Neural progenitor cell (in vitro differentiated cells): ENCODE measurements at regions not wholly inside any gene's neighbourhood (a gene's known extent, or its start where the extent isn't known, plus 50 kb on each side); places are given as distances from the start of the nearest gene placed in this dataset.
"Not testable (repeated sequence)": the region's sequence is repeated elsewhere in the genome, so short reads cannot be mapped to it uniquely, and the experiment has no call there.

Source experiments
- DNase-seq: peaks from one replicate; pipeline ENCODE4 v3.0.0-alpha.2; 2016; ENCODE audit warnings: low spot score
- H2AFZ ChIP-seq: fragments of 200-600 bp; sonication (generic); replicated peaks from 2 replicates; pipeline ENCODE4 v1.6.1; 2016; ENCODE audit warnings: antibody characterized with exemption
- H3F3A ChIP-seq: fragments of 200-600 bp; sonication (generic); 2 replicates; pipeline ENCODE4 v1.6.1; 2016; ENCODE audit warnings: antibody characterized with exemption, low read depth
- H3K27ac ChIP-seq: fragments of 200-600 bp; sonication (generic); 2 replicates; pipeline ENCODE4 v1.5.1; 2016; ENCODE audit warnings: mild to moderate bottlenecking
- H3K27me3 ChIP-seq: fragments of 200-600 bp; sonication (generic); 2 replicates; pipeline ENCODE4 v1.6.1; 2016; ENCODE audit warnings: mild to moderate bottlenecking, moderate library complexity
- H3K36me3 ChIP-seq: fragments of 200-600 bp; sonication (generic); 2 replicates; pipeline ENCODE4 v1.5.1; 2016
- H3K4me1 ChIP-seq: fragments of 200-600 bp; sonication (generic); 2 replicates; pipeline ENCODE4 v1.6.1; 2016; ENCODE audit warnings: mixed run types
- H3K4me2 ChIP-seq: fragments of 200-600 bp; sonication (generic); 2 replicates; pipeline ENCODE4 v1.6.1; 2016
- H3K4me3 ChIP-seq: fragments of 200-600 bp; sonication (generic); 2 replicates; pipeline ENCODE4 v1.5.1; 2016
- H3K79me2 ChIP-seq: fragments of 200-600 bp; sonication (generic); 2 replicates; pipeline ENCODE4 v1.6.1; 2016; ENCODE audit warnings: low read depth
- H3K9ac ChIP-seq: fragments of 200-600 bp; sonication (generic); 2 replicates; pipeline ENCODE4 v1.6.1; 2016
- H3K9me3 ChIP-seq: fragments of 200-600 bp; sonication (generic); 2 replicates; pipeline ENCODE4 v1.5.1; 2016; ENCODE audit warnings: low read depth
- H4K20me1 ChIP-seq: fragments of 200-600 bp; sonication (generic); 2 replicates; pipeline ENCODE4 v1.6.1; 2016; ENCODE audit warnings: low read depth
- H3K27ac Mint-ChIP-seq: 3 replicates; pipeline ENCODE4 v1.8.0; 2021; ENCODE audit warnings: mixed read lengths
- H3K27me3 Mint-ChIP-seq: 2 replicates; pipeline ENCODE4 v1.8.0; 2022; ENCODE audit warnings: low read depth, mild to moderate bottlenecking, inconsistent platforms, moderate library complexity, mixed read lengths; ENCODE audit not compliant: insufficient read depth
- H3K36me3 Mint-ChIP-seq: 3 replicates; pipeline ENCODE4 v1.8.0; 2021; ENCODE audit warnings: mixed read lengths
- H3K4me1 Mint-ChIP-seq: 3 replicates; pipeline ENCODE4 v1.8.0; 2021; ENCODE audit warnings: mixed read lengths
- H3K4me3 Mint-ChIP-seq: 3 replicates; pipeline ENCODE4 v1.8.0; 2021; ENCODE audit warnings: mild to moderate bottlenecking, moderate library complexity, mixed read lengths
- H3K9me3 Mint-ChIP-seq: 3 replicates; pipeline ENCODE4 v1.8.0; 2020; ENCODE audit warnings: mixed read lengths
- CTCF ChIP-seq: fragments of 200-600 bp; sonication (generic); IDR thresholded peaks from 2 replicates; pipeline ENCODE4 v1.5.1; 2017; ENCODE audit warnings: antibody characterized with exemption, mild to moderate bottlenecking
- EZH2 ChIP-seq: fragments of 200-600 bp; sonication (generic); IDR thresholded peaks from 2 replicates; pipeline ENCODE4 v1.6.1; 2017; ENCODE audit warnings: antibody characterized with exemption, mild to moderate bottlenecking, moderate library complexity
- EZH2phosphoT487 ChIP-seq: fragments of 200-600 bp; sonication (generic); IDR thresholded peaks from 2 replicates; pipeline ENCODE4 v1.6.1; 2017; ENCODE audit warnings: antibody characterized with exemption

GRCh38 chr17:20781260-20781659, 201.7 kb downstream of the CDRT15L2 start:
- H3K4me3 Mint-ChIP-seq, result no peak overlapping the region
- no peaks in the 10 kb centered on the region for H3K4me1 Mint-ChIP-seq
- TF ChIP-seq EZH2, result no peak
- TF ChIP-seq EZH2phosphoT487, result no peak
- TF ChIP-seq CTCF, result no peak

GRCh38 chr17:20781869-20782268, 202.3 kb downstream of the CDRT15L2 start:
- not testable (repeated sequence) for H3K27me3 ChIP-seq, H3K9me3 ChIP-seq, H3K27ac ChIP-seq, H3K9me3 Mint-ChIP-seq, H3K36me3 ChIP-seq, H3K27ac Mint-ChIP-seq, H3K36me3 Mint-ChIP-seq, H3K4me2 ChIP-seq, H4K20me1 ChIP-seq, H3K4me1 Mint-ChIP-seq, H3K4me3 ChIP-seq, H2AFZ ChIP-seq, H3K4me3 Mint-ChIP-seq, H3F3A ChIP-seq, H3K79me2 ChIP-seq, DNase-seq, H3K4me1 ChIP-seq, H3K27me3 Mint-ChIP-seq, H3K9ac ChIP-seq

More at GRCh38 chr17:20781260-20781659, 201.7 kb downstream of the CDRT15L2 start:
- Histone ChIP-seq H4K20me1 (no peaks in the 10 kb centered on the region), H3K27me3 (no peaks in the 10 kb centered on the region), H3F3A (no peaks in the 10 kb centered on the region), H3K4me3 (no peak overlapping the region), H3K79me2 (no peaks in the 10 kb centered on the region), H3K4me2 (no peak overlapping the region), H3K36me3 (no peaks in the 10 kb centered on the region), H3K9ac (no peak overlapping the region), H3K27ac (no peak overlapping the region), H2AFZ (no peak overlapping the region), H3K9me3 (no peaks in the 10 kb centered on the region), H3K4me1 (no peaks in the 10 kb centered on the region)
- no peak overlapping the region for H3K27ac Mint-ChIP-seq
- H3K27me3 Mint-ChIP-seq, result no peaks in the 10 kb centered on the region
- no peaks in the 10 kb centered on the region for H3K36me3 Mint-ChIP-seq
- no peak for DNase-seq
- H3K9me3 Mint-ChIP-seq, result no peaks in the 10 kb centered on the region

GRCh38 chr17:20783091-20783490, 203.6 kb downstream of the CDRT15L2 start:
- no peak overlapping the region for H3K27ac ChIP-seq
- no peaks in the 10 kb centered on the region for H4K20me1 ChIP-seq
- H3K4me3 ChIP-seq, result no peak overlapping the region
- H3K36me3 ChIP-seq, result no peaks in the 10 kb centered on the region
- no peak for DNase-seq
- H3K4me1 ChIP-seq, result no peaks in the 10 kb centered on the region
- H3K9me3 Mint-ChIP-seq, result no peaks in the 10 kb centered on the region
- TF ChIP-seq CTCF (no peak), EZH2 (no peak), EZH2phosphoT487 (no peak)
- H3K79me2 ChIP-seq, result no peaks in the 10 kb centered on the region
- no peak overlapping the region for H3K27ac Mint-ChIP-seq
- H3F3A ChIP-seq, result no peaks in the 10 kb centered on the region
- no peaks in the 10 kb centered on the region for H3K27me3 Mint-ChIP-seq
- H3K4me2 ChIP-seq, result no peak overlapping the region
- H3K9ac ChIP-seq, result no peak overlapping the region
- no peak overlapping the region for H2AFZ ChIP-seq
- no peak overlapping the region for H3K4me3 Mint-ChIP-seq
- no peaks in the 10 kb centered on the region for H3K9me3 ChIP-seq
- no peaks in the 10 kb centered on the region for H3K4me1 Mint-ChIP-seq
- no peaks in the 10 kb centered on the region for H3K36me3 Mint-ChIP-seq
- H3K27me3 ChIP-seq, result no peaks in the 10 kb centered on the region

GRCh38 chr17:20784100-20784665, 204.7 kb downstream of the CDRT15L2 start:
- Histone ChIP-seq H3K36me3 (no peaks in the 10 kb centered on the region), H4K20me1 (no peaks in the 10 kb centered on the region), H3K79me2 (no peaks in the 10 kb centered on the region), H3K4me2 (no peak overlapping the region), H3K27ac (no peak overlapping the region), H3F3A (no peaks in the 10 kb centered on the region), H3K27me3 (no peaks in the 10 kb centered on the region), H3K4me1 (no peaks in the 10 kb centered on the region), H3K9me3 (no peaks in the 10 kb centered on the region), H3K4me3 (no peak overlapping the region), H2AFZ (no peak overlapping the region), H3K9ac (no peak overlapping the region)
- Mint-ChIP-seq H3K4me1 (no peaks in the 10 kb centered on the region), H3K36me3 (no peaks in the 10 kb centered on the region), H3K27me3 (no peaks in the 10 kb centered on the region), H3K27ac (no peak overlapping the region), H3K4me3 (no peak overlapping the region), H3K9me3 (no peaks in the 10 kb centered on the region)
- no peak for DNase-seq
- TF ChIP-seq CTCF, result no peak
- TF ChIP-seq EZH2, result no peak
- no peak for TF ChIP-seq EZH2phosphoT487
